PFSK-1 (cell line): ENCODE measurements at regions not wholly inside any gene's neighbourhood (a gene's known extent, or its start where the extent isn't known, plus 50 kb on each side); places are given as distances from the start of the nearest gene placed in this dataset.

Experiments
- FOXP2 ChIP-seq: optimal IDR thresholded peaks from 2 replicates; pipeline ENCODE3; 2011; ENCODE audit warnings: borderline replicate concordance, control low read depth, inconsistent platforms; ENCODE audit not compliant: insufficient read depth; ENCODE audit errors: extremely low read length, extremely low read depth
- POLR2AphosphoS5 ChIP-seq: IDR thresholded peaks from 2 replicates; pipeline ENCODE4 v1.6.1; 2012; ENCODE audit warnings: low read depth, mild to moderate bottlenecking, control low read depth, low read length, moderate library complexity
- SIN3A ChIP-seq: IDR thresholded peaks from 2 replicates; pipeline ENCODE4 v1.6.1; 2012; ENCODE audit warnings: mild to moderate bottlenecking, low read length, moderate library complexity, borderline replicate concordance; ENCODE audit not compliant: insufficient read depth
- TAF1 ChIP-seq: IDR thresholded peaks from 2 replicates; pipeline ENCODE4 v1.6.1; 2012; ENCODE audit warnings: low read length, control low read depth, borderline replicate concordance; ENCODE audit not compliant: insufficient read depth
- TF ChIP-seq, protein P1 (sequence below), 2 experiments: IDR thresholded peaks; 2 replicates each; pipeline versions ENCODE4 v1.6.1 to v1.8.0; 2011 to 2012; ENCODE audit warnings: low read depth in 2 of 2, low read length in 2 of 2, control low read depth in 1 of 2, inconsistent platforms in 1 of 2, mild to moderate bottlenecking in 1 of 2, moderate library complexity in 1 of 2; ENCODE audit not compliant: insufficient read depth in 1 of 2

- no peak for TF ChIP-seq FOXP2
- TF ChIP-seq POLR2AphosphoS5 = no peak
- TF ChIP-seq, protein P1, sequence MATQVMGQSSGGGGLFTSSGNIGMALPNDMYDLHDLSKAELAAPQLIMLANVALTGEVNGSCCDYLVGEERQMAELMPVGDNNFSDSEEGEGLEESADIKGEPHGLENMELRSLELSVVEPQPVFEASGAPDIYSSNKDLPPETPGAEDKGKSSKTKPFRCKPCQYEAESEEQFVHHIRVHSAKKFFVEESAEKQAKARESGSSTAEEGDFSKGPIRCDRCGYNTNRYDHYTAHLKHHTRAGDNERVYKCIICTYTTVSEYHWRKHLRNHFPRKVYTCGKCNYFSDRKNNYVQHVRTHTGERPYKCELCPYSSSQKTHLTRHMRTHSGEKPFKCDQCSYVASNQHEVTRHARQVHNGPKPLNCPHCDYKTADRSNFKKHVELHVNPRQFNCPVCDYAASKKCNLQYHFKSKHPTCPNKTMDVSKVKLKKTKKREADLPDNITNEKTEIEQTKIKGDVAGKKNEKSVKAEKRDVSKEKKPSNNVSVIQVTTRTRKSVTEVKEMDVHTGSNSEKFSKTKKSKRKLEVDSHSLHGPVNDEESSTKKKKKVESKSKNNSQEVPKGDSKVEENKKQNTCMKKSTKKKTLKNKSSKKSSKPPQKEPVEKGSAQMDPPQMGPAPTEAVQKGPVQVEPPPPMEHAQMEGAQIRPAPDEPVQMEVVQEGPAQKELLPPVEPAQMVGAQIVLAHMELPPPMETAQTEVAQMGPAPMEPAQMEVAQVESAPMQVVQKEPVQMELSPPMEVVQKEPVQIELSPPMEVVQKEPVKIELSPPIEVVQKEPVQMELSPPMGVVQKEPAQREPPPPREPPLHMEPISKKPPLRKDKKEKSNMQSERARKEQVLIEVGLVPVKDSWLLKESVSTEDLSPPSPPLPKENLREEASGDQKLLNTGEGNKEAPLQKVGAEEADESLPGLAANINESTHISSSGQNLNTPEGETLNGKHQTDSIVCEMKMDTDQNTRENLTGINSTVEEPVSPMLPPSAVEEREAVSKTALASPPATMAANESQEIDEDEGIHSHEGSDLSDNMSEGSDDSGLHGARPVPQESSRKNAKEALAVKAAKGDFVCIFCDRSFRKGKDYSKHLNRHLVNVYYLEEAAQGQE (IDR thresholded peaks at IDR 0.05; ENCODE audit: insufficient read depth in 1 of 2, low read depth in 2 of 2, low read length in 2 of 2) = peak; percentile 61 to 78
- no peak for TF ChIP-seq SIN3A
These were observed 98.5 kb downstream of the MCFD2 start for GRCh38 chr2:46816846-46817726.

- TF ChIP-seq POLR2AphosphoS5 (no peak), FOXP2 (no peak), TAF1 (no peak), SIN3A (no peak)
- TF ChIP-seq, protein P1 (IDR thresholded peaks at IDR 0.05; ENCODE audit: insufficient read depth in 1 of 2, low read depth in 2 of 2, low read length in 2 of 2) = no peak
These were observed 99.3 kb downstream of the MCFD2 start for GRCh38 chr2:46816151-46816845.

- TF ChIP-seq FOXP2 (no peak), POLR2AphosphoS5 (no peak), SIN3A (no peak), TAF1 (no peak)
- TF ChIP-seq, protein P1 (IDR thresholded peaks at IDR 0.05; ENCODE audit: insufficient read depth in 1 of 2, low read depth in 2 of 2, low read length in 2 of 2) = no peak
These were observed 100.3 kb downstream of the MCFD2 start for GRCh38 chr2:46815121-46815802.

DNA sequence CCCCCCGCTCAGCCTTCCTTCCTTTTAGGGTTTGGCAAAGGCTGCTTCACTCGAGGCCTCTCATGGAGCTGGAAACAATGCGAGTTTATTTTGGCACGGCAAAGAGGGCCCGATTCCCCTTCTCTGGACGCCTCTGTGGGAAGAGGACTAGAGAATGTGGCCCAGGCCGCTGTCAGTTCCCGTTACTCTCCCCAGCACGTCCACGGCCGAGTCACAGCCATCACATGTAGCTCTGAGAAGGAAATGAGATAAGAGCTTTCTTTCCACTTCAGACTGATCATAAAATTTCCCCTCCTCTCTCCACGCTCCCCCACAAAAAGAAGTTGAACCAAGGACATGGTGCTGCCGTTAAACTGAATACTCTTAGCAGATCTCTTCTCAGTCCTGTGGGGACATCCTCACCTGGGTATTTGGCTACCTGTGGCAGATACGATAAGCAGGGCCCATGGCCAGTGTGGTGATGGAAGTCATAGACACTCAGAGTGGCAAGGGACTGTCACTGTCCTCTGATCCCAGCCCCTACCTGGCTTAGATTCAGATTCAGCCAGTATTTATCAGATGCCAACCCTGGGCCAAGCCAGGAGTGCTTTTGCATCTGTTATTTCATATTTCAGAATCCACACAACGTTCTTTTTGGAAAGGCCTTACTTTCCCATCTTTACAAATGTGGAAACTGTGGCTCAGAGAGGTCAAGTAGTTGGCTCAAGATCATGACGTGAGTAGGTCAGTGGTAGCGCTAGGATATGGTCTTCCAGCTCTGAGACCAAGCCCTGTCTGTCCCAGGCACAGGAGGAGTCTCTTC lies 101.2 kb downstream of the MCFD2 start:
- TF ChIP-seq FOXP2 (no peak), POLR2AphosphoS5 (no peak), TAF1 (no peak), SIN3A (no peak)
- TF ChIP-seq, protein P1 (IDR thresholded peaks at IDR 0.05; ENCODE audit: insufficient read depth in 1 of 2, low read depth in 2 of 2, low read length in 2 of 2) = no peak
